ENCODE measurements at regions not wholly inside any gene's neighbourhood (a gene's known extent, or its start where the extent isn't known, plus 50 kb on each side); places are given as distances from the start of the nearest gene placed in this dataset.

DNA sequence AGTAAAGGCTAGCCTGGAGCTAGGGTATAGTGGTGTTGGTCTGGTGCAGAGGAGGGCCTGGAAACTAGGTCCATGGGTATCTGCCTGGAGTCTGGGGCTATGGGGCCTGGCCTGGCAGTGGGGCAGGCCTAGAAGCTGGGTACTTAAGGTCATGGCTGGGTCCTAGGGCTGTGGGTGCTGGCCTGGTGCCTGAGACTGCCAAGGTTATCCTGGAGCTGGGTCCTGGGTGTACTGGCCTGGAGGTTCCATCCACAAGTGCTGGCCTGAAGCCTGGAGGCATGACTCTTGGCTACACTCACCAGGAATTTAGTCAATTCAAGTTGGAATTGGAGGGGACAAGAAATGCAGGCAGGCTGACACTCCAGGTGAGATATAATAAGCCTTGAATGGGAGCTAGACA is 108.4 kb upstream of the ZCCHC13 start:
- TF ChIP-seq POLR2AphosphoS5 (IDR thresholded peaks at IDR 0.05; ENCODE audit: insufficient read depth in 1 of 2, low read depth in 1 of 2) = no peak
- TF ChIP-seq, protein P1, sequence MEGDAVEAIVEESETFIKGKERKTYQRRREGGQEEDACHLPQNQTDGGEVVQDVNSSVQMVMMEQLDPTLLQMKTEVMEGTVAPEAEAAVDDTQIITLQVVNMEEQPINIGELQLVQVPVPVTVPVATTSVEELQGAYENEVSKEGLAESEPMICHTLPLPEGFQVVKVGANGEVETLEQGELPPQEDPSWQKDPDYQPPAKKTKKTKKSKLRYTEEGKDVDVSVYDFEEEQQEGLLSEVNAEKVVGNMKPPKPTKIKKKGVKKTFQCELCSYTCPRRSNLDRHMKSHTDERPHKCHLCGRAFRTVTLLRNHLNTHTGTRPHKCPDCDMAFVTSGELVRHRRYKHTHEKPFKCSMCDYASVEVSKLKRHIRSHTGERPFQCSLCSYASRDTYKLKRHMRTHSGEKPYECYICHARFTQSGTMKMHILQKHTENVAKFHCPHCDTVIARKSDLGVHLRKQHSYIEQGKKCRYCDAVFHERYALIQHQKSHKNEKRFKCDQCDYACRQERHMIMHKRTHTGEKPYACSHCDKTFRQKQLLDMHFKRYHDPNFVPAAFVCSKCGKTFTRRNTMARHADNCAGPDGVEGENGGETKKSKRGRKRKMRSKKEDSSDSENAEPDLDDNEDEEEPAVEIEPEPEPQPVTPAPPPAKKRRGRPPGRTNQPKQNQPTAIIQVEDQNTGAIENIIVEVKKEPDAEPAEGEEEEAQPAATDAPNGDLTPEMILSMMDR (IDR thresholded peaks at IDR 0.05) = no peak
